Skeletal muscle satellite cell (primary cell): ENCODE measurements at regions not wholly inside any gene's neighbourhood (a gene's known extent, or its start where the extent isn't known, plus 50 kb on each side); places are given as distances from the start of the nearest gene placed in this dataset.

Experiments
- H3K27me3 ChIP-seq: 2 replicates; pipeline ENCODE4 v1.7.0; 2013; ENCODE audit warnings: low read length; ENCODE audit not compliant: control insufficient read depth, insufficient read depth
- H3K36me3 ChIP-seq: 2 replicates; pipeline ENCODE4 v1.7.0; 2013; ENCODE audit warnings: mild to moderate bottlenecking, control low read depth, low read length; ENCODE audit not compliant: insufficient read depth
- H3K4me1 ChIP-seq: 2 replicates; pipeline ENCODE4 v1.7.0; 2013; ENCODE audit warnings: low read length; ENCODE audit not compliant: control insufficient read depth, insufficient read depth
- H3K4me2 ChIP-seq: 2 replicates; pipeline ENCODE4 v1.7.0; 2013; ENCODE audit warnings: mild to moderate bottlenecking, low read length
- H3K4me3 ChIP-seq: 2 replicates; pipeline ENCODE4 v1.7.0; 2013; ENCODE audit warnings: low read length
- H3K9ac ChIP-seq: 2 replicates; pipeline ENCODE4 v1.7.0; 2013; ENCODE audit warnings: mild to moderate bottlenecking, low read depth, low read length, moderate library complexity
- H3K9me3 ChIP-seq: replicated peaks from 2 replicates; pipeline ENCODE4 v1.7.0; 2013; ENCODE audit warnings: mild to moderate bottlenecking, control low read depth, low read length

DNA sequence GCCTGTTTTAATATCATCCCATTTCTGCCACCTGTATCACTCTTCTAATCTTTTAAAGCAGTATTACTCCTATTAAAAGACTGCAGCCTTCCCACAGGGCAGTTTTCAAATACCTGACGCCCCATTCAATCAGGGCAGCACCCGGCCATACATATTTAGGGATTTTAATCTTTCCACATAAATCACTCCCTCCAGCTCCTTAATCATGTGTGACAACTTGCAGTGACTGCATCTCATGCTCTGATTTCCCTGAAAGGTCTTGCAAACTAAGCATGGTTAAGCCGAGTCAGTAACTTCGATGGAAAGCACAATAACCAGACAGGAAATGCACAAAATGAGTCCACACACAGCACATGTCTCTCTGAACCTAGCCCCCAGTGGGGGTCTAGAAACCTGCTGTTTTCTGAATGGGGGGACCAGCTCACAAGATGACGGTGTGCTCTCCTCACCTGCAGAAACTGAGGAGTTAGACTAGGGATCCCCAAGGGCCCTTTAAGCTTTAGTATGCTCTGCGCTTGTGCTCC, 116.9 kb upstream of the CREB1 start:
- Histone ChIP-seq H3K27me3 (no peaks in the 10 kb centered on the region), H3K9me3 (no peaks in the 10 kb centered on the region), H3K4me1 (peaks cover 15% of the 10 kb centered on the region), H3K9ac (no peak overlapping the region), H3K36me3 (no peaks in the 10 kb centered on the region), H3K4me3 (no peak overlapping the region), H3K4me2 (no peak overlapping the region)

GRCh38 chr2:207413376-207413907, 116.3 kb upstream of the CREB1 start:
- Histone ChIP-seq H3K9me3 (no peaks in the 10 kb centered on the region), H3K27me3 (no peaks in the 10 kb centered on the region)

GRCh38 chr2:207416111-207416510, 113.7 kb upstream of the CREB1 start:
- Histone ChIP-seq H3K4me1 (peaks cover 5% of the 10 kb centered on the region), H3K4me3 (no peak overlapping the region), H3K9ac (no peak overlapping the region), H3K4me2 (no peak overlapping the region), H3K9me3 (no peaks in the 10 kb centered on the region), H3K27me3 (no peaks in the 10 kb centered on the region), H3K36me3 (no peaks in the 10 kb centered on the region)

More at GRCh38 chr2:207413376-207413907, 116.3 kb upstream of the CREB1 start:
- no peak overlapping the region for H3K9ac ChIP-seq
- H3K4me1 ChIP-seq = peaks cover 10% of the 10 kb centered on the region
- H3K4me3 ChIP-seq = no peak overlapping the region
- H3K36me3 ChIP-seq = no peaks in the 10 kb centered on the region
- H3K4me2 ChIP-seq = no peak overlapping the region

DNA sequence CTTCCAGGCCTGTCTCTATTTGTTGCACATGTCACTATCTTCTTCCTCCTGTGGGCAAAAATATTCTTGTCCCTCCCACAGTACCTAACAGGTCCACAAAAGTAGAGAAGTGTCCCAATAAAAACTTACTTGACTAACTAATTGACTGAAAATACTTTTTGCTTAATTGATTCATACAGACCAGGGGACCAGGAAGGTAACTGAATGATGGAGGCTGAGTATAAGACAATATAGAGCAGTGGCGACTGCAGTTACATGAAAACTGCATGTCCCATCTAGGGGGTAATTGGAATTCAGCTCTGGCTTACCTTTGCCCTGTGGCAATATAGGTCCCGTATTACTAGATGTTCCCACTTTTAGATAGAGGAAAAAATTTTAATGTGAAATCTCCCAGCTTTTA, 112.9 kb upstream of the CREB1 start:
- Histone ChIP-seq H3K9me3 (no peaks in the 10 kb centered on the region), H3K27me3 (no peaks in the 10 kb centered on the region), H3K36me3 (no peaks in the 10 kb centered on the region), H3K4me2 (no peak overlapping the region), H3K9ac (no peak overlapping the region), H3K4me1 (peaks cover 5% of the 10 kb centered on the region), H3K4me3 (no peak overlapping the region)

DNA sequence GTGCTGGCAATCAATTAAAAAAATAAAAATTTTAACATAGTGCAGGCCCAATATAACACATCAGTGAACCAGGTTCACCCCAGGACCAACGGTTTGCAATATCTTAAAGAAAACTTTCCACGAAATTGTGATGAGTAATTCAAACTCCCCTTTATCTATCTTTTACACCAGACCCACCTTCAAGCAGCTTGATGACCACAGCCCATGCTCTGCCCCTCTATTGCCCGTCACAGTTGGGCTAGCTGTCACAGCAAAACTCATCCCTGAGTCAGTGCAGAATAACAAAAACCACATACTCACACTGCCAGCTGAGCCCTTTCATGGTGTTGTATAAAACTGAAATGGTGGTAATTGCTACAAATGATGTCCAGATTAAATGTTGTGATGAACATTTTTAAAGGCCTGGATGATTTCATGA, 112.5 kb upstream of the CREB1 start:
- H3K4me2 ChIP-seq = no peak overlapping the region
- no peaks in the 10 kb centered on the region for H3K9me3 ChIP-seq
- H3K9ac ChIP-seq = no peak overlapping the region
- H3K4me3 ChIP-seq = no peak overlapping the region
- H3K36me3 ChIP-seq = no peaks in the 10 kb centered on the region
- H3K27me3 ChIP-seq = no peaks in the 10 kb centered on the region
- peaks cover 5% of the 10 kb centered on the region for H3K4me1 ChIP-seq

GRCh38 chr2:207418419-207418818, 111.3 kb upstream of the CREB1 start:
- Histone ChIP-seq H3K4me2 (no peak overlapping the region), H3K4me3 (no peak overlapping the region), H3K9ac (no peak overlapping the region), H3K27me3 (no peaks in the 10 kb centered on the region), H3K4me1 (peaks cover 5% of the 10 kb centered on the region), H3K9me3 (no peaks in the 10 kb centered on the region), H3K36me3 (no peaks in the 10 kb centered on the region)

GRCh38 chr2:207419331-207419730, 110.4 kb upstream of the CREB1 start:
- Histone ChIP-seq H3K4me1 (peaks cover 9% of the 10 kb centered on the region), H3K9me3 (no peaks in the 10 kb centered on the region), H3K4me3 (no peak overlapping the region), H3K27me3 (no peaks in the 10 kb centered on the region), H3K9ac (no peak overlapping the region), H3K36me3 (no peaks in the 10 kb centered on the region), H3K4me2 (no peak overlapping the region)

DNA sequence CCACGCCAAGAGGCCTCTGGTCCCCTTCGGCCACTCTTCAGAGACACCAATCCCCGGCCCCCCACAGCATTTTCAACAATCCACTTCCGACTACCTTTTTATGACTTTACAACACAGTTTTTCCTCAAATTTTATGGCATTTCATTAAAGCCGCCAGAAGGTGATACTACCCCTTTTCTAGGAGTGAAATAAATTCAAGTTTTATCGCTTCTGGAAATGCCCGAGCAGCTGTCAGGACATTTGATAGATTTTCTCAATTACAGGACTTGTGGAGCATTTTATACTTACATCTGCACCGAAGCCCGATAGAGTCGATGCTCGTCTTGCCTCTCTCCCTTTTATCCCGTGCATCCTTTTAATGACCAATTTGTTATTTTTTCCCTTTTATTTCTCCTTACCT, 108.1 kb upstream of the CREB1 start:
- no peaks in the 10 kb centered on the region for H3K27me3 ChIP-seq
- H3K4me1 ChIP-seq = peaks cover 9% of the 10 kb centered on the region
- H3K9ac ChIP-seq = no peak overlapping the region
- no peak overlapping the region for H3K4me3 ChIP-seq
- H3K9me3 ChIP-seq = no peaks in the 10 kb centered on the region
- no peaks in the 10 kb centered on the region for H3K36me3 ChIP-seq
- H3K4me2 ChIP-seq = no peak overlapping the region

- Histone ChIP-seq H3K9ac (no peak overlapping the region), H3K36me3 (no peaks in the 10 kb centered on the region), H3K9me3 (no peaks in the 10 kb centered on the region), H3K27me3 (no peaks in the 10 kb centered on the region), H3K4me2 (no peak overlapping the region), H3K4me3 (no peak overlapping the region), H3K4me1 (peaks cover 7% of the 10 kb centered on the region)
These were observed 107.4 kb upstream of the CREB1 start for GRCh38 chr2:207422380-207422779.

GRCh38 chr2:207423886-207424285, 105.9 kb upstream of the CREB1 start:
- Histone ChIP-seq H3K9ac (no peak overlapping the region), H3K36me3 (no peaks in the 10 kb centered on the region), H3K4me2 (no peak overlapping the region), H3K9me3 (no peaks in the 10 kb centered on the region), H3K4me1 (peaks cover 4% of the 10 kb centered on the region), H3K4me3 (no peak overlapping the region), H3K27me3 (no peaks in the 10 kb centered on the region)

- H3K4me2 ChIP-seq = no peak overlapping the region
- H3K9me3 ChIP-seq = no peaks in the 10 kb centered on the region
- H3K4me3 ChIP-seq = no peak overlapping the region
- H3K36me3 ChIP-seq = no peaks in the 10 kb centered on the region
- H3K4me1 ChIP-seq = peaks cover 13% of the 10 kb centered on the region
- no peak overlapping the region for H3K9ac ChIP-seq
- no peaks in the 10 kb centered on the region for H3K27me3 ChIP-seq
These were observed 101.8 kb upstream of the CREB1 start for GRCh38 chr2:207427986-207428385.

GRCh38 chr2:207428573-207428972, 101.2 kb upstream of the CREB1 start:
- Histone ChIP-seq H3K4me3 (no peak overlapping the region), H3K9me3 (no peaks in the 10 kb centered on the region), H3K36me3 (no peaks in the 10 kb centered on the region), H3K27me3 (no peaks in the 10 kb centered on the region), H3K9ac (no peak overlapping the region), H3K4me2 (no peak overlapping the region), H3K4me1 (peaks cover 13% of the 10 kb centered on the region)
